GM12878 (cell line): ENCODE measurements at regions not wholly inside any gene's neighbourhood (a gene's known extent, or its start where the extent isn't known, plus 50 kb on each side); places are given as distances from the start of the nearest gene placed in this dataset.
A peak's percentile ranks its signal among the peaks of the same experiment; 100 is the strongest.

ENCODE experiments used
- BRCA1 ChIP-seq: IDR thresholded peaks from 2 replicates; pipeline ENCODE4 v1.6.1; 2011; ENCODE audit warnings: low read depth, low read length, improper control_type of control experiment
- DPF2 ChIP-seq: fragments of 450-650 bp; IDR thresholded peaks from 2 replicates; pipeline ENCODE4 v1.6.1; 2017; ENCODE audit warnings: mild to moderate bottlenecking
- E4F1 ChIP-seq: fragments of 450-650 bp; IDR thresholded peaks from 2 replicates; pipeline ENCODE4 v1.6.1; 2018; ENCODE audit warnings: borderline replicate concordance, mild to moderate bottlenecking; ENCODE audit not compliant: partially characterized antibody
- EP300 ChIP-seq, 2 experiments: fragments of 150-350 bp in 1 of 2; IDR thresholded peaks; 2 replicates each; pipeline ENCODE4 v1.6.1; 2011 to 2012; ENCODE audit warnings: low read depth in 2 of 2, low read length in 2 of 2, borderline replicate concordance in 1 of 2, improper control_type of control experiment in 1 of 2, inconsistent platforms in 1 of 2; ENCODE audit not compliant: control insufficient read depth in 1 of 2
- HDGF ChIP-seq: fragments of 450-650 bp; IDR thresholded peaks from 2 replicates; pipeline ENCODE4 v1.6.1; 2016; ENCODE audit warnings: antibody characterized with exemption
- JUNB ChIP-seq: IDR thresholded peaks from 2 replicates; pipeline ENCODE4 v1.6.1; 2016; ENCODE audit warnings: antibody characterized with exemption, mild to moderate bottlenecking
- JUND ChIP-seq: IDR thresholded peaks from 2 replicates; pipeline ENCODE4 v1.6.1; 2012; ENCODE audit warnings: low read depth, mild to moderate bottlenecking, low read length, improper control_type of control experiment, moderate library complexity
- MEF2B ChIP-seq: fragments of 450-650 bp; IDR thresholded peaks from 2 replicates; pipeline ENCODE4 v1.6.1; 2018; ENCODE audit warnings: mild to moderate bottlenecking, moderate library complexity; ENCODE audit not compliant: partially characterized antibody, poor library complexity, severe bottlenecking
- MTA3 ChIP-seq: IDR thresholded peaks from 2 replicates; pipeline ENCODE4 v1.6.1; 2012; ENCODE audit warnings: low read length, inconsistent platforms, borderline replicate concordance
- NR2F1 ChIP-seq: fragments of 450-650 bp; conservative IDR thresholded peaks from 2 replicates; pipeline ENCODE4 v1.6.1; 2017; ENCODE audit warnings: mild to moderate bottlenecking
- POLR2AphosphoS2 ChIP-seq: IDR thresholded peaks from 2 replicates; pipeline ENCODE4 v1.6.1; 2011; ENCODE audit warnings: low read depth, mild to moderate bottlenecking, low read length, improper control_type of control experiment, moderate library complexity
- RELB ChIP-seq: fragments of 450-650 bp; IDR thresholded peaks from 2 replicates; pipeline ENCODE4 v1.6.1; 2017; ENCODE audit warnings: low read depth, mild to moderate bottlenecking, moderate library complexity
- RFX5 ChIP-seq: IDR thresholded peaks from 2 replicates; pipeline ENCODE4 v1.6.1; 2011; ENCODE audit warnings: low read depth, low read length, improper control_type of control experiment
- RUNX3 ChIP-seq: IDR thresholded peaks from 2 replicates; pipeline ENCODE4 v1.6.1; 2012; ENCODE audit warnings: low read length, inconsistent platforms
- SREBF1 ChIP-seq: IDR thresholded peaks from 2 replicates; pipeline ENCODE4 v1.6.1; 2012; ENCODE audit warnings: mild to moderate bottlenecking, low read length
- ZBTB4 ChIP-seq: fragments of 450-650 bp; formaldehyde crosslinking; IDR thresholded peaks from 2 replicates; pipeline ENCODE4 v1.4.0; 2022; ENCODE audit warnings: mild to moderate bottlenecking, moderate library complexity
- ZBTB40 ChIP-seq: fragments of 450-650 bp; IDR thresholded peaks from 2 replicates; pipeline ENCODE4 v1.6.1; 2016; ENCODE audit warnings: mild to moderate bottlenecking, moderate library complexity, borderline replicate concordance

GRCh38 chr1:181430015-181430885 lies 53.1 kb upstream of the CACNA1E start (continued):
- no peak for TF ChIP-seq ZBTB40
- peak; percentile 92 for TF ChIP-seq RUNX3
- TF ChIP-seq RELB, result peak; percentile 97
- peak; percentile 78 for TF ChIP-seq MEF2B
- peak; percentile 61 for TF ChIP-seq JUNB
- peak; percentile 74 for TF ChIP-seq DPF2
- TF ChIP-seq POLR2AphosphoS2, result 0 out of 2 replicates have a peak, but pooled peaks have one; percentile 42
- 0 out of 2 replicates have a peak, but pooled peaks have one; percentile 21 for TF ChIP-seq MTA3
- TF ChIP-seq JUND, result no peak
- no peak for TF ChIP-seq SREBF1
- no peak for TF ChIP-seq ZBTB4 (CRISPR knock-in tag)
- no peak for TF ChIP-seq RFX5
- peak; percentile 56 to 75 for TF ChIP-seq EP300 (IDR thresholded peaks at IDR 0.05; ENCODE audit: borderline replicate concordance in 1 of 2, control insufficient read depth in 1 of 2, low read depth in 2 of 2, low read length in 2 of 2)
- TF ChIP-seq HDGF, result 0 out of 2 replicates have a peak, but pooled peaks have one; percentile 12
- no peak for TF ChIP-seq E4F1
- no peak for TF ChIP-seq BRCA1
- peak; percentile 16; the same call in 1 of the 2 replicates for TF ChIP-seq NR2F1
